ENCODE measurements at regions not wholly inside any gene's neighbourhood (a gene's known extent, or its start where the extent isn't known, plus 50 kb on each side); places are given as distances from the start of the nearest gene placed in this dataset.

- H2AFZ ChIP-seq, result no peak overlapping the region
- H3K27ac ChIP-seq, result no peak overlapping the region
- no peaks in the 10 kb centered on the region for H3K79me2 ChIP-seq
- no peaks in the 10 kb centered on the region for H3K9me3 ChIP-seq (ENCODE audit: control insufficient read depth, low read length)
- H3K27me3 ChIP-seq (ENCODE audit: control insufficient read depth, insufficient read depth, low read length), result no peaks in the 10 kb centered on the region
- H3K4me1 ChIP-seq, result no peaks in the 10 kb centered on the region
- H3K4me3 ChIP-seq (ENCODE audit: low read depth, low read length), result no peak overlapping the region
- no peak overlapping the region for H3K4me2 ChIP-seq (ENCODE audit: low read length)
- H3K9ac ChIP-seq, result no peak overlapping the region
- TF ChIP-seq, protein P1, sequence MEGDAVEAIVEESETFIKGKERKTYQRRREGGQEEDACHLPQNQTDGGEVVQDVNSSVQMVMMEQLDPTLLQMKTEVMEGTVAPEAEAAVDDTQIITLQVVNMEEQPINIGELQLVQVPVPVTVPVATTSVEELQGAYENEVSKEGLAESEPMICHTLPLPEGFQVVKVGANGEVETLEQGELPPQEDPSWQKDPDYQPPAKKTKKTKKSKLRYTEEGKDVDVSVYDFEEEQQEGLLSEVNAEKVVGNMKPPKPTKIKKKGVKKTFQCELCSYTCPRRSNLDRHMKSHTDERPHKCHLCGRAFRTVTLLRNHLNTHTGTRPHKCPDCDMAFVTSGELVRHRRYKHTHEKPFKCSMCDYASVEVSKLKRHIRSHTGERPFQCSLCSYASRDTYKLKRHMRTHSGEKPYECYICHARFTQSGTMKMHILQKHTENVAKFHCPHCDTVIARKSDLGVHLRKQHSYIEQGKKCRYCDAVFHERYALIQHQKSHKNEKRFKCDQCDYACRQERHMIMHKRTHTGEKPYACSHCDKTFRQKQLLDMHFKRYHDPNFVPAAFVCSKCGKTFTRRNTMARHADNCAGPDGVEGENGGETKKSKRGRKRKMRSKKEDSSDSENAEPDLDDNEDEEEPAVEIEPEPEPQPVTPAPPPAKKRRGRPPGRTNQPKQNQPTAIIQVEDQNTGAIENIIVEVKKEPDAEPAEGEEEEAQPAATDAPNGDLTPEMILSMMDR (IDR thresholded peaks at IDR 0.05), result no peak
- H3K36me3 ChIP-seq (ENCODE audit: control insufficient read depth, insufficient read depth, low read length), result no peaks in the 10 kb centered on the region
Observed at GRCh38 chr11:25939691-25940090, 392.2 kb upstream of the ANO3 start.

DNA sequence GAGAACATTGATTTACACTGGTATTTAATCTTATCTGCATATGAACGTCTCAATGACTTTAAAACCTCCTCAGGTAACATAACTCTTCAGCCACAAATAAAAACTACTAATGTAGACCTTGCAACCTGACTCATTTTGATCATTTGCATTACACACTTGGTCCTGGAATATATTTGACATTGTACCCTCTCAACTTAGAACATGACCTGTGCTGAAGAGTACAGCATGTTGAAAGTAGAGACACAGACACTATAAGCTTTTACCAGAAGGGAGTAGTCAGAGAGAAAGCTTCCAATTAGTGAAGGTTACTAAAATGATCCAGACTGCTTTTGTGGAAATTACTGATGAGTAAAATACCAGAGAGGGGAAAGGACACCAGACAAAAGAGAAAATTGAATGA is 390.6 kb upstream of the ANO3 start:
- H3K9me3 ChIP-seq (ENCODE audit: control insufficient read depth, low read length), result no peaks in the 10 kb centered on the region
- H3K4me3 ChIP-seq (ENCODE audit: low read depth, low read length), result no peak overlapping the region
- H3K4me1 ChIP-seq, result no peaks in the 10 kb centered on the region
- H3K9ac ChIP-seq, result no peak overlapping the region
- TF ChIP-seq, protein P1 (IDR thresholded peaks at IDR 0.05), result no peak
- H3K4me2 ChIP-seq (ENCODE audit: low read length), result no peak overlapping the region
- no peak overlapping the region for H2AFZ ChIP-seq
- H3K79me2 ChIP-seq, result no peaks in the 10 kb centered on the region
- no peak overlapping the region for H3K27ac ChIP-seq
- no peaks in the 10 kb centered on the region for H3K27me3 ChIP-seq (ENCODE audit: control insufficient read depth, insufficient read depth, low read length)
- H3K36me3 ChIP-seq (ENCODE audit: control insufficient read depth, insufficient read depth, low read length), result no peaks in the 10 kb centered on the region

- Histone ChIP-seq H3K27me3 (ENCODE audit: control insufficient read depth, insufficient read depth, low read length) (no peaks in the 10 kb centered on the region), H3K36me3 (ENCODE audit: control insufficient read depth, insufficient read depth, low read length) (no peaks in the 10 kb centered on the region), H3K4me3 (ENCODE audit: low read depth, low read length) (no peak overlapping the region), H3K4me1 (no peaks in the 10 kb centered on the region), H3K9ac (no peak overlapping the region), H3K27ac (no peak overlapping the region), H2AFZ (no peak overlapping the region), H3K4me2 (ENCODE audit: low read length) (no peak overlapping the region), H3K79me2 (no peaks in the 10 kb centered on the region), H3K9me3 (ENCODE audit: control insufficient read depth, low read length) (no peaks in the 10 kb centered on the region)
- TF ChIP-seq, protein P1 (IDR thresholded peaks at IDR 0.05), result no peak
Observed at GRCh38 chr11:25943031-25943430, 388.9 kb upstream of the ANO3 start.

GRCh38 chr11:25943777-25944661 is 387.9 kb upstream of the ANO3 start:
- Histone ChIP-seq H3K27me3 (ENCODE audit: control insufficient read depth, insufficient read depth, low read length) (no peaks in the 10 kb centered on the region), H3K4me2 (ENCODE audit: low read length) (no peak overlapping the region), H3K9me3 (ENCODE audit: control insufficient read depth, low read length) (no peaks in the 10 kb centered on the region), H3K4me3 (ENCODE audit: low read depth, low read length) (no peak overlapping the region), H3K36me3 (ENCODE audit: control insufficient read depth, insufficient read depth, low read length) (no peaks in the 10 kb centered on the region), H3K79me2 (no peaks in the 10 kb centered on the region), H2AFZ (no peak overlapping the region), H3K9ac (no peak overlapping the region), H3K4me1 (no peaks in the 10 kb centered on the region), H3K27ac (no peak overlapping the region)
- TF ChIP-seq, protein P1 (IDR thresholded peaks at IDR 0.05), result no peak

- no peaks in the 10 kb centered on the region for H3K9me3 ChIP-seq (ENCODE audit: control insufficient read depth, low read length)
- TF ChIP-seq, protein P1 (IDR thresholded peaks at IDR 0.05), result no peak
- H3K4me2 ChIP-seq (ENCODE audit: low read length), result no peak overlapping the region
- H3K36me3 ChIP-seq (ENCODE audit: control insufficient read depth, insufficient read depth, low read length), result no peaks in the 10 kb centered on the region
- no peaks in the 10 kb centered on the region for H3K4me1 ChIP-seq
- H2AFZ ChIP-seq, result no peak overlapping the region
- H3K9ac ChIP-seq, result no peak overlapping the region
- no peaks in the 10 kb centered on the region for H3K27me3 ChIP-seq (ENCODE audit: control insufficient read depth, insufficient read depth, low read length)
- H3K4me3 ChIP-seq (ENCODE audit: low read depth, low read length), result no peak overlapping the region
- no peaks in the 10 kb centered on the region for H3K79me2 ChIP-seq
- no peak overlapping the region for H3K27ac ChIP-seq
Observed at GRCh38 chr11:25949918-25950317, 382.0 kb upstream of the ANO3 start.
